C4-2B (cell line): ENCODE measurements at regions not wholly inside any gene's neighbourhood (a gene's known extent, or its start where the extent isn't known, plus 50 kb on each side); places are given as distances from the start of the nearest gene placed in this dataset.

Experiments used
- ZFX ChIP-seq: fragments of 450-650 bp; IDR thresholded peaks from 2 replicates; pipeline ENCODE4 v1.6.1; 2017
- TF ChIP-seq, protein P1 (sequence below): fragments of 450-650 bp; conservative IDR thresholded peaks from 2 replicates; pipeline ENCODE4 v1.5.1; 2017; ENCODE audit warnings: mild to moderate bottlenecking

DNA sequence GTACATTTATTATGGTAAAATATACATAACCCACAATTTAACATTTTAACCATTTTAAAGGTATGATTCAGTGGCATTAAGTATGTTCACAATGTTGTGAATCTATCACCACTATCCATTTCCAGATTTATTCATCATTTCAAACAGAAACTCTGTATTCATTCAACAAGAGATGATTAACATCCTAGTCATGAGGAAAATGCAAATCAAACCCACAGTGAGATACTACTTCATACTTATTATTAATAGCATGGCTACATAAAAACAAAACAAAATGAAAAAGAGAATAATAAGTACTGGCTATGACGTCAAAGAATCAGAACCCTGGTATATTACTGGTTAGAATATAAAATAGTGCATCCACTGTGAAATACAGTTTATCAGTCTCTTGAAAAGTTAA lies 386.6 kb upstream of the POM121L12 start:
- TF ChIP-seq, protein P1, sequence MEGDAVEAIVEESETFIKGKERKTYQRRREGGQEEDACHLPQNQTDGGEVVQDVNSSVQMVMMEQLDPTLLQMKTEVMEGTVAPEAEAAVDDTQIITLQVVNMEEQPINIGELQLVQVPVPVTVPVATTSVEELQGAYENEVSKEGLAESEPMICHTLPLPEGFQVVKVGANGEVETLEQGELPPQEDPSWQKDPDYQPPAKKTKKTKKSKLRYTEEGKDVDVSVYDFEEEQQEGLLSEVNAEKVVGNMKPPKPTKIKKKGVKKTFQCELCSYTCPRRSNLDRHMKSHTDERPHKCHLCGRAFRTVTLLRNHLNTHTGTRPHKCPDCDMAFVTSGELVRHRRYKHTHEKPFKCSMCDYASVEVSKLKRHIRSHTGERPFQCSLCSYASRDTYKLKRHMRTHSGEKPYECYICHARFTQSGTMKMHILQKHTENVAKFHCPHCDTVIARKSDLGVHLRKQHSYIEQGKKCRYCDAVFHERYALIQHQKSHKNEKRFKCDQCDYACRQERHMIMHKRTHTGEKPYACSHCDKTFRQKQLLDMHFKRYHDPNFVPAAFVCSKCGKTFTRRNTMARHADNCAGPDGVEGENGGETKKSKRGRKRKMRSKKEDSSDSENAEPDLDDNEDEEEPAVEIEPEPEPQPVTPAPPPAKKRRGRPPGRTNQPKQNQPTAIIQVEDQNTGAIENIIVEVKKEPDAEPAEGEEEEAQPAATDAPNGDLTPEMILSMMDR, result no peak
- no peak for TF ChIP-seq ZFX
